ENCODE measurements at regions not wholly inside any gene's neighbourhood (a gene's known extent, or its start where the extent isn't known, plus 50 kb on each side); places are given as distances from the start of the nearest gene placed in this dataset.

GRCh38 chr3:124156866-124157712 lies 165.2 kb upstream of the ROPN1 start:
- no peak for DNase-seq (ENCODE audit: extremely low spot score, unreplicated experiment)
- Mint-ChIP-seq H3K27ac (ENCODE audit: unreplicated experiment) (no peak overlapping the region), H3K36me3 (ENCODE audit: unreplicated experiment) (no peaks in the 10 kb centered on the region), H3K27me3 (ENCODE audit: unreplicated experiment) (no peaks in the 10 kb centered on the region), H3K4me1 (ENCODE audit: unreplicated experiment) (no peaks in the 10 kb centered on the region), H3K9me3 (ENCODE audit: unreplicated experiment) (peaks cover 3% of the 10 kb centered on the region), H3K4me3 (ENCODE audit: unreplicated experiment) (no peak overlapping the region)
- TF ChIP-seq CTCF (IDR thresholded peaks at IDR 0.05) = no peak

GRCh38 chr3:124157748-124158147 lies 165.8 kb upstream of the ROPN1 start:
- H3K9me3 Mint-ChIP-seq (ENCODE audit: unreplicated experiment) = peaks cover 3% of the 10 kb centered on the region
- H3K4me3 Mint-ChIP-seq (ENCODE audit: unreplicated experiment) = no peak overlapping the region
- H3K27ac Mint-ChIP-seq (ENCODE audit: unreplicated experiment) = no peak overlapping the region
- H3K27me3 Mint-ChIP-seq (ENCODE audit: unreplicated experiment) = no peaks in the 10 kb centered on the region
- no peak for TF ChIP-seq CTCF (IDR thresholded peaks at IDR 0.05)
- H3K4me1 Mint-ChIP-seq (ENCODE audit: unreplicated experiment) = no peaks in the 10 kb centered on the region
- no peaks in the 10 kb centered on the region for H3K36me3 Mint-ChIP-seq (ENCODE audit: unreplicated experiment)
- DNase-seq (ENCODE audit: extremely low spot score, unreplicated experiment) = no peak

GRCh38 chr3:124158168-124158881 lies 166.4 kb upstream of the ROPN1 start:
- TF ChIP-seq CTCF (IDR thresholded peaks at IDR 0.05) = no peak
- Mint-ChIP-seq H3K27ac (ENCODE audit: unreplicated experiment) (no peak overlapping the region), H3K4me1 (ENCODE audit: unreplicated experiment) (no peaks in the 10 kb centered on the region), H3K27me3 (ENCODE audit: unreplicated experiment) (no peaks in the 10 kb centered on the region), H3K9me3 (ENCODE audit: unreplicated experiment) (peaks cover 3% of the 10 kb centered on the region), H3K4me3 (ENCODE audit: unreplicated experiment) (no peak overlapping the region), H3K36me3 (ENCODE audit: unreplicated experiment) (no peaks in the 10 kb centered on the region)
- no peak for DNase-seq (ENCODE audit: extremely low spot score, unreplicated experiment)

- Mint-ChIP-seq H3K27ac (ENCODE audit: unreplicated experiment) (no peak overlapping the region), H3K4me3 (ENCODE audit: unreplicated experiment) (no peak overlapping the region), H3K4me1 (ENCODE audit: unreplicated experiment) (no peaks in the 10 kb centered on the region), H3K27me3 (ENCODE audit: unreplicated experiment) (peaks cover 4% of the 10 kb centered on the region), H3K36me3 (ENCODE audit: unreplicated experiment) (no peaks in the 10 kb centered on the region), H3K9me3 (ENCODE audit: unreplicated experiment) (no peaks in the 10 kb centered on the region)
- DNase-seq (ENCODE audit: extremely low spot score, unreplicated experiment) = no peak
- no peak for TF ChIP-seq CTCF (IDR thresholded peaks at IDR 0.05)
Measured at GRCh38 chr3:124161448-124161847, 169.5 kb upstream of the ROPN1 start.

- TF ChIP-seq CTCF (IDR thresholded peaks at IDR 0.05) = no peak
- H3K4me1 Mint-ChIP-seq (ENCODE audit: unreplicated experiment) = no peaks in the 10 kb centered on the region
- H3K4me3 Mint-ChIP-seq (ENCODE audit: unreplicated experiment) = no peak overlapping the region
- H3K27ac Mint-ChIP-seq (ENCODE audit: unreplicated experiment) = no peak overlapping the region
- H3K27me3 Mint-ChIP-seq (ENCODE audit: unreplicated experiment) = peaks cover 4% of the 10 kb centered on the region
- H3K36me3 Mint-ChIP-seq (ENCODE audit: unreplicated experiment) = no peaks in the 10 kb centered on the region
- H3K9me3 Mint-ChIP-seq (ENCODE audit: unreplicated experiment) = no peaks in the 10 kb centered on the region
- no peak for DNase-seq (ENCODE audit: extremely low spot score, unreplicated experiment)
Measured at GRCh38 chr3:124163689-124164088, 171.8 kb upstream of the ROPN1 start.

All from osteocyte (in vitro differentiated cells).